ENCODE measurements at regions not wholly inside any gene's neighbourhood (a gene's known extent, or its start where the extent isn't known, plus 50 kb on each side); places are given as distances from the start of the nearest gene placed in this dataset.

DNA sequence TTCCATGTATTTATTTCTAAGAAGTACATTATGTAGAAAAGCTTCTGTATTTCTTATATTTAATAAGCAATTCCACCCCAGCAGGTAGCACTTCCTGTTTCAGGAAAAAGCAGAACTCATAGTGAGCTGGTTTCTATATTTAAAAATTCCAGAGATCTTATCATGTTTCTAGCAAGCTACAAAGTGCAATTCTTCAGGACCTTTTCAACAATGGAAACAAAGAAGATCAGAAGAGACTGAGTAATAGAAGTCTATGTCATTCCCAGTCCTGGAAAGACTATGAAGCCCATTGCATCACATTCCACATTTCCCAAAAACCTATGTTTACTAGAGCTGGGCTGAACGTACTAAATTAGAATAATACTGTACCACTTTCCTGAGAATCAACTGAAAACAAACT is 302.6 kb upstream of the NRSN1 start:
- Histone ChIP-seq H3K36me3 (no peaks in the 10 kb centered on the region), H3K9me3 (no peaks in the 10 kb centered on the region), H3K27ac (no peak overlapping the region), H3K27me3 (no peaks in the 10 kb centered on the region), H3K4me3 (no peak overlapping the region), H3K4me1 (no peaks in the 10 kb centered on the region)
- intact Hi-C loops (cut with DNase I; ENCODE audit: low total_unique reads): no loop called here
- TF ChIP-seq, protein P1, sequence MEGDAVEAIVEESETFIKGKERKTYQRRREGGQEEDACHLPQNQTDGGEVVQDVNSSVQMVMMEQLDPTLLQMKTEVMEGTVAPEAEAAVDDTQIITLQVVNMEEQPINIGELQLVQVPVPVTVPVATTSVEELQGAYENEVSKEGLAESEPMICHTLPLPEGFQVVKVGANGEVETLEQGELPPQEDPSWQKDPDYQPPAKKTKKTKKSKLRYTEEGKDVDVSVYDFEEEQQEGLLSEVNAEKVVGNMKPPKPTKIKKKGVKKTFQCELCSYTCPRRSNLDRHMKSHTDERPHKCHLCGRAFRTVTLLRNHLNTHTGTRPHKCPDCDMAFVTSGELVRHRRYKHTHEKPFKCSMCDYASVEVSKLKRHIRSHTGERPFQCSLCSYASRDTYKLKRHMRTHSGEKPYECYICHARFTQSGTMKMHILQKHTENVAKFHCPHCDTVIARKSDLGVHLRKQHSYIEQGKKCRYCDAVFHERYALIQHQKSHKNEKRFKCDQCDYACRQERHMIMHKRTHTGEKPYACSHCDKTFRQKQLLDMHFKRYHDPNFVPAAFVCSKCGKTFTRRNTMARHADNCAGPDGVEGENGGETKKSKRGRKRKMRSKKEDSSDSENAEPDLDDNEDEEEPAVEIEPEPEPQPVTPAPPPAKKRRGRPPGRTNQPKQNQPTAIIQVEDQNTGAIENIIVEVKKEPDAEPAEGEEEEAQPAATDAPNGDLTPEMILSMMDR (IDR thresholded peaks at IDR 0.05): no peak
- TF ChIP-seq POLR2AphosphoS5 (IDR thresholded peaks at IDR 0.05) (no peak), POLR2A (IDR thresholded peaks at IDR 0.05) (no peak), EP300 (IDR thresholded peaks at IDR 0.05) (no peak)
- no peak for DNase-seq
- 45 to 58% (median 53%) methylated on average over 1 of the region's 1 CpG for WGBS, 5 donors

DNA sequence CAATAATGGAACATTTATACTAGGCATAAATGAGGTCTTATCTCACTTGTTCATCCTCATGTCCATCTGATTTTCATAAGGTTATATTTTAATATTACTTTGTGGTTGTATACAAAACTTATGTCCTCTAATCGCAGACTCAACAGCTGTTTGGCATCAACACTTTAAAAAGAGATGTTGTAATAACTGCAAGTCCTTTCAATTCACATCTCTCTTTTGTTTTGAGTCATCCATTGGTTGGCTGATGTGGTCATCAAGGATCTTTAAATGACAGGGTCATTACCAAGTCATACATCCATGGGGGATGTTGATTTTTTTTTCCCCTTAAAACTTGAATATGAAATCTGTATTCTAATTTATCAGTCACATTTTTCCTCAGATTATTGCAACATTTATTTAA is 299.4 kb upstream of the NRSN1 start:
- H3K4me3 ChIP-seq: no peak overlapping the region
- peaks cover 0 to 12% (median 0%) of the 10 kb centered on the region in 4 donors for H3K9me3 ChIP-seq
- DNase-seq: no peak
- H3K36me3 ChIP-seq: no peaks in the 10 kb centered on the region
- 69 to 83% (median 76%) methylated on average over 1 of the region's 1 CpG for WGBS, 5 donors
- no peaks in the 10 kb centered on the region for H3K27me3 ChIP-seq
- H3K27ac ChIP-seq: no peak overlapping the region
- intact Hi-C loops (cut with DNase I; ENCODE audit: low total_unique reads): no loop called here
- TF ChIP-seq EP300 (IDR thresholded peaks at IDR 0.05) (no peak), POLR2AphosphoS5 (IDR thresholded peaks at IDR 0.05) (no peak), POLR2A (IDR thresholded peaks at IDR 0.05) (no peak)
- TF ChIP-seq, protein P1 (IDR thresholded peaks at IDR 0.05): no peak
- no peaks in the 10 kb centered on the region for H3K4me1 ChIP-seq

DNA sequence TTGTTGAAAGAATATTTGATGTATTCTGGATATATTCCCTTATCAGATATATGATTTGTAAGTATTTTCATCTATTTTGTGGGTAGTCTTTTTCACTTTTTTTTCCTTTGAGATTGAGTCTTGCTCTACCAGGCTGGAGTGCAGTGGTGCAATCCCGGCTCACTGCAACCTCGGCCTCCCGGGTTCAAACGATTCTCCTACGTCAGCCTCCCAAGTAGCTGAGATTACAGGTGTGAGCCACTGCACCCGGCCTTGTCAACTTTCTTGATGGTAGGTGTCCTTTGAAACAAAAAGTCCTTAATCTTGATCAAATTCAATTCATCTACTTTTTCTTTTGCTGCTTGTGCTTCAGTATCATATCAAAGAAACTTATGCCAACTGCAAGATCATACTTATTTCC is 297.2 kb upstream of the NRSN1 start:
- Histone ChIP-seq H3K9me3 (peaks cover 0 to 12% (median 0%) of the 10 kb centered on the region in 4 donors), H3K36me3 (no peaks in the 10 kb centered on the region), H3K4me1 (no peaks in the 10 kb centered on the region), H3K4me3 (no peak overlapping the region), H3K27me3 (no peaks in the 10 kb centered on the region), H3K27ac (no peak overlapping the region)
- TF ChIP-seq EP300 (IDR thresholded peaks at IDR 0.05) (no peak), POLR2AphosphoS5 (IDR thresholded peaks at IDR 0.05) (no peak), POLR2A (IDR thresholded peaks at IDR 0.05) (no peak)
- TF ChIP-seq, protein P1 (IDR thresholded peaks at IDR 0.05): no peak
- DNase-seq: no peak
- WGBS, 5 donors: 94 to 97% (median 95%) methylated on average over 6 of the region's 6 CpGs
- intact Hi-C loops (cut with DNase I; ENCODE audit: low total_unique reads): no loop called here

DNA sequence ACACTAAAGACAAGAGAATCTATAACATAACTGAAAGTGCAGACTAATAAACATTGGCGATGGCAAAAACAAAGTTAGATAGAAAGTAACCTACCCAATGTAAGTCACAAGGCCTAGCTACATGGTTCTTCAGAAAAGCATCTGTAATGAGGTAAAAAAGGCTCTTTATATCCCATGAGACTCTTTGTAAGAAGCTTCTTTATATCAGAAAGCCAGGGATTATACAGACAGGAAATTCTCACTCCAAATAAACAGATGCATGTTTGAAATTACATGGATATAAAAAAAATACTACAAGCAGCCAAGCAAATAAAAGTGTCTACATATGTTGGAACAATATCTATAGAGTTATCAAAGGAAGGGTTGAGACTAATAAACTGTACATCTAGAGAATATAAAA is 284.9 kb upstream of the NRSN1 start:
- no peak overlapping the region for H3K27ac ChIP-seq
- intact Hi-C loops (cut with DNase I; ENCODE audit: low total_unique reads): no loop called here
- TF ChIP-seq EP300 (IDR thresholded peaks at IDR 0.05): no peak
- TF ChIP-seq POLR2A (IDR thresholded peaks at IDR 0.05): no peak
- no peak for TF ChIP-seq POLR2AphosphoS5 (IDR thresholded peaks at IDR 0.05)
- TF ChIP-seq, protein P1 (IDR thresholded peaks at IDR 0.05): no peak
- no peaks in the 10 kb centered on the region for H3K36me3 ChIP-seq
- no peaks in the 10 kb centered on the region for H3K9me3 ChIP-seq
- no peak for DNase-seq
- H3K4me1 ChIP-seq: no peaks in the 10 kb centered on the region
- no peak overlapping the region for H3K4me3 ChIP-seq
- 83 to 94% (median 90%) methylated on average over 1 of the region's 1 CpG for WGBS, 5 donors
- no peaks in the 10 kb centered on the region for H3K27me3 ChIP-seq

Data from stomach (tissue), 8 donors.